Nephron progenitor cell (in vitro differentiated cells): ENCODE measurements at regions not wholly inside any gene's neighbourhood (a gene's known extent, or its start where the extent isn't known, plus 50 kb on each side); places are given as distances from the start of the nearest gene placed in this dataset.

Source experiments
- DNase-seq: peaks from one replicate; pipeline ENCODE4 v3.0.0; 2021
- H3K27ac Mint-ChIP-seq: 2 replicates; pipeline ENCODE4 v1.8.0; 2021; ENCODE audit warnings: mild to moderate bottlenecking, moderate library complexity, mixed read lengths
- H3K27me3 Mint-ChIP-seq: 2 replicates; pipeline ENCODE4 v1.8.0; 2021; ENCODE audit warnings: mild to moderate bottlenecking, low read depth, mixed read lengths; ENCODE audit not compliant: poor library complexity
- H3K36me3 Mint-ChIP-seq: 2 replicates; pipeline ENCODE4 v1.8.0; 2021; ENCODE audit warnings: low read depth, mixed read lengths
- H3K4me1 Mint-ChIP-seq: 2 replicates; pipeline ENCODE4 v1.8.0; 2021; ENCODE audit warnings: mixed read lengths
- H3K4me3 Mint-ChIP-seq: 2 replicates; pipeline ENCODE4 v1.8.0; 2021; ENCODE audit warnings: mild to moderate bottlenecking, moderate library complexity, mixed read lengths
- H3K9me3 Mint-ChIP-seq: 2 replicates; pipeline ENCODE4 v1.8.0; 2021; ENCODE audit warnings: mild to moderate bottlenecking, moderate library complexity, mixed read lengths
- CTCF ChIP-seq: fragments of 200-600 bp; sonication (generic); IDR thresholded peaks from 2 replicates; pipeline ENCODE4 v1.5.0; 2021; ENCODE audit warnings: antibody characterized with exemption

DNA sequence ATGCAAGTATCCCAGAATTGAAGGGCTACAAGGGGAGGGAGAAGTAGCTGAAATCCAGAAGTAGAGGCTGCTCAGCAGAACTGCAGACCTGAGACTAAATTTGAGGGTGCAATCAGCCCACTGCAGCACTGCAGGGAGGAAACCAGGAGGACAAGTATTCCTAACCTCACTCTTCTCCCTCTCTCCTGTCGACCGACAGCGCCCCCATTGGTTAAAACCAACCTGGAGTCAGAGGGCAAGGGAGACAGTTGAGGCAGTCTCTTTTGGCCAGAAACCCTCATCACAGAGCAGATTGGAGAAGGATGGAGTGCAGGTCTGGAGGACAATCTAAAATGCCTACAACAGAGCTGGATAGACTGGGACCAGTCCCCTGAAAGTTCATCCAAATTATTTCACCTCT is 768.9 kb upstream of the KLHL29 start:
- no peak overlapping the region for H3K27ac Mint-ChIP-seq
- no peaks in the 10 kb centered on the region for H3K36me3 Mint-ChIP-seq
- no peaks in the 10 kb centered on the region for H3K4me1 Mint-ChIP-seq
- no peak for DNase-seq
- peaks cover 5% of the 10 kb centered on the region for H3K27me3 Mint-ChIP-seq
- H3K4me3 Mint-ChIP-seq, result no peak overlapping the region
- H3K9me3 Mint-ChIP-seq, result no peaks in the 10 kb centered on the region
- TF ChIP-seq CTCF, result no peak

DNA sequence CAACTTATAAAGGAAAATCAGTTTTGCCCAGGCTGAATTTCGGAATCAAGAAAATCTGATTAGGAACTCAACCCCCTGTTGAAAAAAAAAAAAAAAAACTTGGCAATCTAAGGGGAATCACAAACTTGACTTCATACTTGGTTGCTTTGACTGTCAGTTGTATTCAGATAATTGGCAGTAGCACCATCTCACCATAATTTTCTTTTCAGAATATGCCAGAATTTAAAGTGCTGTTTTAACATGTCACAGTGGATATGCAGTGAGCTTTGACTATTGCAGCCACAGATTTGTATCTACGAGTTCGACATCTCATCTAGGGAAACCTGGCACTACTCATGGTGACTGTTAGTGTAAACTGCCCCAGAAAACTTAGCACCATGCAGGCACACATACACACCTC is 761.4 kb upstream of the KLHL29 start:
- H3K9me3 Mint-ChIP-seq, result no peaks in the 10 kb centered on the region
- no peak overlapping the region for H3K4me3 Mint-ChIP-seq
- TF ChIP-seq CTCF, result no peak
- no peak for DNase-seq
- H3K4me1 Mint-ChIP-seq, result no peaks in the 10 kb centered on the region
- H3K27ac Mint-ChIP-seq, result no peak overlapping the region
- H3K36me3 Mint-ChIP-seq, result no peaks in the 10 kb centered on the region
- peaks cover 3% of the 10 kb centered on the region for H3K27me3 Mint-ChIP-seq

GRCh38 chr2:22626621-22627020 is 758.4 kb upstream of the KLHL29 start:
- H3K4me3 Mint-ChIP-seq, result no peak overlapping the region
- no peaks in the 10 kb centered on the region for H3K9me3 Mint-ChIP-seq
- peaks cover 3% of the 10 kb centered on the region for H3K27me3 Mint-ChIP-seq
- no peaks in the 10 kb centered on the region for H3K36me3 Mint-ChIP-seq
- H3K27ac Mint-ChIP-seq, result no peak overlapping the region
- DNase-seq, result peak; percentile 25
- H3K4me1 Mint-ChIP-seq, result no peaks in the 10 kb centered on the region
- no peak for TF ChIP-seq CTCF

- Mint-ChIP-seq H3K4me1 (no peaks in the 10 kb centered on the region), H3K9me3 (no peaks in the 10 kb centered on the region), H3K27ac (no peak overlapping the region)
Measured at GRCh38 chr2:22628221-22628620, 756.8 kb upstream of the KLHL29 start.

DNA sequence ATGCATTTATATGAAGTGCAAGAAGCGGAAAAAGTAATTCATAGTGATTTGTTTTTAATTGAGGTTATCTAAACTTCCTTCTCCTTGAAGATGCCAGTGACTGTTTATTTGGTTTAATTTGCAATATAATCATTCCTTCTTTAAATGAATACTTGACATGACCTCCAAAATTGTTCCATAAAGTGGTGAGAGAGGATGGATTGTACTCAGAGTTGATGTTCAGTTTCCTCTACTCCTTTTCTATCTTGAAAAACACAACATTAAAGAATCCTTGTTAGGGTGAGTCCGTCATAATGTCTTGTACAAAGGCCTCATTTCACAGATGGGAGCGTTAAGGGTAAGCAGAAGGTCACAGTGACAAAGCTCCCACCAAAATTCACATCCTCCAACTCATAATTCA is 756.1 kb upstream of the KLHL29 start:
- no peaks in the 10 kb centered on the region for H3K9me3 Mint-ChIP-seq
- no peak for TF ChIP-seq CTCF
- H3K27me3 Mint-ChIP-seq, result peaks cover 3% of the 10 kb centered on the region
- DNase-seq, result no peak
- H3K4me1 Mint-ChIP-seq, result no peaks in the 10 kb centered on the region
- no peak overlapping the region for H3K4me3 Mint-ChIP-seq
- H3K36me3 Mint-ChIP-seq, result no peaks in the 10 kb centered on the region
- H3K27ac Mint-ChIP-seq, result no peak overlapping the region

More at GRCh38 chr2:22628221-22628620, 756.8 kb upstream of the KLHL29 start:
- no peak for TF ChIP-seq CTCF
- no peak for DNase-seq
- Mint-ChIP-seq H3K4me3 (no peak overlapping the region), H3K36me3 (no peaks in the 10 kb centered on the region), H3K27me3 (peaks cover 3% of the 10 kb centered on the region)

DNA sequence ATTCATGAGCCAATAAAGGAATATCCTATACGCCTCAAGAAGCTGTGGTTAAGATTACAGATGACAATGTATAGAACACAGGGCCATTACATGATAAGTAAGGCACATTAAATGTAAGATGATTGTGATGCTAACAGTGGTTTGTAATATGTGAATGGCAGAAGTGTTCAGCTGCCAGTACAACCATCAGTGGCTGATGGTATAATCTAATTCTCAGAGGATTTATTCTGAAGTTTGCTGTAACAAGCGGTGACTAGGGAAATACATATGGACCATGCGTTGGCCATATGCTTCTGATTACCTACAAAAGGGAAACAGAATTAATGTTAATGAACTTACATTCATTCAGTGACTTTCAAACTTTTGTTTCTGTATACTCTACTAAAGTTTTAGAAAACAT is 750.8 kb upstream of the KLHL29 start:
- no peak for TF ChIP-seq CTCF
- Mint-ChIP-seq H3K27me3 (no peaks in the 10 kb centered on the region), H3K36me3 (no peaks in the 10 kb centered on the region), H3K4me3 (no peak overlapping the region), H3K4me1 (no peaks in the 10 kb centered on the region), H3K27ac (no peak overlapping the region), H3K9me3 (no peaks in the 10 kb centered on the region)
- DNase-seq, result no peak
